H9 (cell line): ENCODE measurements at regions not wholly inside any gene's neighbourhood (a gene's known extent, or its start where the extent isn't known, plus 50 kb on each side); places are given as distances from the start of the nearest gene placed in this dataset.

Source experiments
- DNase-seq: peaks from one replicate; pipeline ENCODE4 v3.0.0-alpha.2; 2017
- H2AFZ ChIP-seq: one replicate; pipeline ENCODE4 v1.6.1; 2013; ENCODE audit warnings: mild to moderate bottlenecking, low read length, control low read depth, moderate library complexity
- H2AK5ac ChIP-seq: 2 replicates; pipeline ENCODE4 v1.6.1; 2013; ENCODE audit warnings: low read length, control low read depth, mixed read lengths; ENCODE audit not compliant: insufficient read length
- H2BK120ac ChIP-seq: one replicate; pipeline ENCODE4 v1.6.1; 2013; ENCODE audit warnings: low read depth, mild to moderate bottlenecking, low read length, control low read depth, inconsistent platforms; ENCODE audit not compliant: poor library complexity, severe bottlenecking
- H2BK12ac ChIP-seq: 2 replicates; pipeline ENCODE4 v1.6.1; 2013; ENCODE audit warnings: low read length, control low read depth, mixed read lengths, low read depth; ENCODE audit not compliant: insufficient read length
- H2BK15ac ChIP-seq: 2 replicates; pipeline ENCODE4 v1.6.1; 2013; ENCODE audit warnings: low read depth, low read length, control low read depth
- H2BK20ac ChIP-seq: one replicate; pipeline ENCODE4 v1.6.1; 2013; ENCODE audit warnings: low read depth, mild to moderate bottlenecking, low read length, control low read depth, inconsistent platforms; ENCODE audit not compliant: poor library complexity, severe bottlenecking
- H2BK5ac ChIP-seq: 2 replicates; pipeline ENCODE4 v1.6.1; 2013; ENCODE audit warnings: low read length, control low read depth, mixed read lengths; ENCODE audit not compliant: insufficient read length
- H3K14ac ChIP-seq: 2 replicates; pipeline ENCODE4 v1.6.1; 2013; ENCODE audit warnings: low read length, control low read depth; ENCODE audit not compliant: insufficient read depth
- H3K18ac ChIP-seq: 2 replicates; pipeline ENCODE4 v1.6.1; 2013; ENCODE audit warnings: low read depth, mild to moderate bottlenecking, mixed read lengths, low read length, control low read depth; ENCODE audit not compliant: insufficient read length
- H3K23ac ChIP-seq: 2 replicates; pipeline ENCODE4 v1.6.1; 2013; ENCODE audit warnings: low read length, control low read depth, mixed read lengths, low read depth; ENCODE audit not compliant: insufficient read length
- H3K23me2 ChIP-seq: 2 replicates; pipeline ENCODE4 v1.6.1; 2013; ENCODE audit warnings: low read depth, mild to moderate bottlenecking, mixed read lengths, low read length, control low read depth; ENCODE audit not compliant: insufficient read length, poor library complexity, severe bottlenecking
- H3K27ac ChIP-seq: 2 replicates; pipeline ENCODE4 v1.5.1; 2013; ENCODE audit warnings: low read length, control low read depth, mixed read lengths, low read depth; ENCODE audit not compliant: insufficient read length
- H3K27me3 ChIP-seq: 2 replicates; pipeline ENCODE4 v1.6.1; 2013; ENCODE audit warnings: low read length, control low read depth, inconsistent platforms; ENCODE audit not compliant: insufficient read depth
- H3K4ac ChIP-seq: 2 replicates; pipeline ENCODE4 v1.6.1; 2013; ENCODE audit warnings: low read depth, mild to moderate bottlenecking, control low read depth, inconsistent platforms, low read length, moderate library complexity
- H3K4me1 ChIP-seq: 2 replicates; pipeline ENCODE4 v1.6.1; 2013; ENCODE audit warnings: low read length, control low read depth, inconsistent platforms; ENCODE audit not compliant: insufficient read depth
- H3K4me2 ChIP-seq: 2 replicates; pipeline ENCODE4 v1.6.1; 2013; ENCODE audit warnings: low read length, control low read depth, mixed read lengths; ENCODE audit not compliant: insufficient read length, insufficient read depth
- H3K56ac ChIP-seq: 2 replicates; pipeline ENCODE4 v1.6.1; 2013; ENCODE audit warnings: low read depth, mild to moderate bottlenecking, mixed read lengths, low read length, control low read depth; ENCODE audit not compliant: insufficient read length
- H3K79me1 ChIP-seq: 2 replicates; pipeline ENCODE4 v1.6.1; 2013; ENCODE audit warnings: low read depth, mild to moderate bottlenecking, moderate library complexity, low read length, control low read depth, inconsistent platforms; ENCODE audit not compliant: insufficient read depth, poor library complexity, severe bottlenecking
- H3K79me2 ChIP-seq: 2 replicates; pipeline ENCODE4 v1.6.1; 2013; ENCODE audit warnings: low read length, control low read depth, inconsistent platforms; ENCODE audit not compliant: insufficient read depth
- H3K9ac ChIP-seq: 2 replicates; pipeline ENCODE4 v1.6.1; 2013; ENCODE audit warnings: low read length, control low read depth, mixed read lengths; ENCODE audit not compliant: insufficient read length; ENCODE audit errors: extremely low read depth
- H3K9me3 ChIP-seq: one replicate; pipeline ENCODE4 v1.6.1; 2013; ENCODE audit warnings: low read depth, low read length, inconsistent platforms; ENCODE audit not compliant: control insufficient read depth
- H3T11ph ChIP-seq: one replicate; pipeline ENCODE4 v1.6.1; 2013; ENCODE audit warnings: mild to moderate bottlenecking, low read length, control low read depth, inconsistent platforms
- H4K20me1 ChIP-seq: one replicate; pipeline ENCODE4 v1.6.1; 2013; ENCODE audit not compliant: control insufficient read depth, insufficient read length, insufficient read depth
- H4K5ac ChIP-seq: 2 replicates; pipeline ENCODE4 v1.6.1; 2013; ENCODE audit warnings: low read depth, mild to moderate bottlenecking, mixed read lengths, low read length, control low read depth; ENCODE audit not compliant: insufficient read length
- H4K8ac ChIP-seq: replicated peaks from 2 replicates; pipeline ENCODE4 v1.6.1; 2013; ENCODE audit warnings: low read length, control low read depth, mixed read lengths, low read depth; ENCODE audit not compliant: insufficient read length
- H4K91ac ChIP-seq: 2 replicates; pipeline ENCODE4 v1.6.1; 2013; ENCODE audit warnings: low read depth, mild to moderate bottlenecking, moderate library complexity, mixed read lengths, low read length, control low read depth; ENCODE audit not compliant: insufficient read length
- H3K27ac Mint-ChIP-seq, 3 experiments: 2 replicates in 2 of 3; 3 replicates in 1 of 3; pipeline ENCODE4 v1.8.0; 2020 to 2021; ENCODE audit warnings: mixed read lengths in 3 of 3, mild to moderate bottlenecking in 1 of 3, moderate library complexity in 1 of 3
- H3K27me3 Mint-ChIP-seq: 2 replicates; pipeline ENCODE4 v1.8.0; 2021; ENCODE audit warnings: low read depth, mild to moderate bottlenecking, moderate library complexity, mixed read lengths
- H3K36me3 Mint-ChIP-seq, 3 experiments: 2 replicates in 2 of 3; 3 replicates in 1 of 3; pipeline ENCODE4 v1.8.0; 2020 to 2021; ENCODE audit warnings: low read depth in 3 of 3, mixed read lengths in 3 of 3; ENCODE audit not compliant: insufficient read depth in 1 of 3
- H3K4me1 Mint-ChIP-seq, 2 experiments: 2 replicates each; pipeline ENCODE4 v1.8.0; 2020; ENCODE audit warnings: mixed read lengths in 2 of 2
- H3K4me3 Mint-ChIP-seq, 2 experiments: 2 replicates in 1 of 2; 3 replicates in 1 of 2; pipeline ENCODE4 v1.8.0; 2020 to 2021; ENCODE audit warnings: mild to moderate bottlenecking in 2 of 2, mixed read lengths in 2 of 2, moderate library complexity in 1 of 2
- H3K9me3 Mint-ChIP-seq, 2 experiments: 2 replicates in 1 of 2; 3 replicates in 1 of 2; pipeline ENCODE4 v1.8.0; 2020; ENCODE audit warnings: mild to moderate bottlenecking in 2 of 2, mixed read lengths in 2 of 2, moderate library complexity in 1 of 2
- WGBS: extraction: QIAGEN DNeasy Blood & Tissue Kit; methylation state at CpG from one replicate; pipeline ENCODE4 v1.1.7; 2013; ENCODE audit warnings: missing lambda C conversion rate, low lambda C conversion rate, mixed read lengths; ENCODE audit not compliant: insufficient read length; ENCODE audit errors: extremely low coverage; 5-methylcytosine and 5-hydroxymethylcytosine counted together
- TF ChIP-seq, protein P1 (sequence below): fragments of 200-600 bp; sonication (generic); conservative IDR thresholded peaks from 3 replicates; pipeline ENCODE4 v1.8.0; 2021; ENCODE audit warnings: antibody characterized with exemption, mild to moderate bottlenecking

GRCh38 chr14:85308531-85309300, 221.2 kb upstream of the FLRT2 start:
- Histone ChIP-seq H2BK15ac (no peak overlapping the region), H2BK20ac (no peak overlapping the region), H3K14ac (no peak overlapping the region), H2AFZ (no peak overlapping the region), H4K8ac (no peak overlapping the region), H4K20me1 (no peaks in the 10 kb centered on the region), H4K91ac (no peak overlapping the region), H2AK5ac (no peak overlapping the region), H3K18ac (no peak overlapping the region), H3K23ac (no peak overlapping the region), H3K56ac (no peak overlapping the region), H3K79me1 (no peaks in the 10 kb centered on the region), H2BK12ac (no peak overlapping the region), H3K27ac (no peak overlapping the region), H2BK120ac (no peak overlapping the region), H3K9me3 (no peaks in the 10 kb centered on the region), H3K23me2 (no peaks in the 10 kb centered on the region), H2BK5ac (no peak overlapping the region), H4K5ac (no peak overlapping the region), H3K27me3 (no peaks in the 10 kb centered on the region), H3K79me2 (no peaks in the 10 kb centered on the region), H3K4ac (no peak overlapping the region), H3K4me2 (no peak overlapping the region), H3K4me1 (no peaks in the 10 kb centered on the region), H3T11ph (no peak overlapping the region), H3K9ac (no peak overlapping the region)
- H3K27me3 Mint-ChIP-seq: no peaks in the 10 kb centered on the region
- H3K36me3 Mint-ChIP-seq: no peaks in the 10 kb centered on the region
- no peak for DNase-seq
- WGBS: no CpG with 5 or more reads among the region's 8 CpGs
- H3K27ac Mint-ChIP-seq: no peak overlapping the region; a peak in 1 of 7 replicates
- no peak overlapping the region for H3K4me3 Mint-ChIP-seq
- H3K9me3 Mint-ChIP-seq: no peaks in the 10 kb centered on the region
- TF ChIP-seq, protein P1, sequence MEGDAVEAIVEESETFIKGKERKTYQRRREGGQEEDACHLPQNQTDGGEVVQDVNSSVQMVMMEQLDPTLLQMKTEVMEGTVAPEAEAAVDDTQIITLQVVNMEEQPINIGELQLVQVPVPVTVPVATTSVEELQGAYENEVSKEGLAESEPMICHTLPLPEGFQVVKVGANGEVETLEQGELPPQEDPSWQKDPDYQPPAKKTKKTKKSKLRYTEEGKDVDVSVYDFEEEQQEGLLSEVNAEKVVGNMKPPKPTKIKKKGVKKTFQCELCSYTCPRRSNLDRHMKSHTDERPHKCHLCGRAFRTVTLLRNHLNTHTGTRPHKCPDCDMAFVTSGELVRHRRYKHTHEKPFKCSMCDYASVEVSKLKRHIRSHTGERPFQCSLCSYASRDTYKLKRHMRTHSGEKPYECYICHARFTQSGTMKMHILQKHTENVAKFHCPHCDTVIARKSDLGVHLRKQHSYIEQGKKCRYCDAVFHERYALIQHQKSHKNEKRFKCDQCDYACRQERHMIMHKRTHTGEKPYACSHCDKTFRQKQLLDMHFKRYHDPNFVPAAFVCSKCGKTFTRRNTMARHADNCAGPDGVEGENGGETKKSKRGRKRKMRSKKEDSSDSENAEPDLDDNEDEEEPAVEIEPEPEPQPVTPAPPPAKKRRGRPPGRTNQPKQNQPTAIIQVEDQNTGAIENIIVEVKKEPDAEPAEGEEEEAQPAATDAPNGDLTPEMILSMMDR: no peak
- peaks cover 10 to 19% of the 10 kb centered on the region in 2 experiments for H3K4me1 Mint-ChIP-seq
